HuH-7.5 (cell line): ENCODE measurements at regions not wholly inside any gene's neighbourhood (a gene's known extent, or its start where the extent isn't known, plus 50 kb on each side); places are given as distances from the start of the nearest gene placed in this dataset.

Experiments used
- DNase-seq: peaks from one replicate; pipeline ENCODE4 v3.0.0; 2011; ENCODE audit warnings: low spot score

DNA sequence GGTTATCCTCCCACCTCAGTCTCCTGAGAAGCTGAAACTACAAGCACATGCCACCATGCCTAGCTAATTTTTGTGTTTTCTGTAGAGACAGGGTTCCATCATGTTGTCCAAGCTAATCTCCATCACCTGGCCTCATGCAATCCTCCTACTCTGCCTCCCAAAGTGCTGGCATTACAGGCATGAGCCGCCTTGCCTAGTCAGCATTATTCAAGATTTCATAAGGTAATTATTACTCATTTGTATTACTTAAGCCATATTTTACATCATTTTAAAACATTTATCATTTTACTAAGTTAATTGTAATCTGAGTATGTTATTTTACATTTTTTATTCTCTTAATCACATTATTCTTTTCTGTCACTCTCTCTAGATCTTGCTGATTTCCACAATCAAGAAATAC is 1575.6 kb downstream of the NCAM2 start:
- no peak for DNase-seq

GRCh38 chr21:22575165-22575584 is 1577.0 kb downstream of the NCAM2 start:
- peak; percentile 16 for DNase-seq

DNA sequence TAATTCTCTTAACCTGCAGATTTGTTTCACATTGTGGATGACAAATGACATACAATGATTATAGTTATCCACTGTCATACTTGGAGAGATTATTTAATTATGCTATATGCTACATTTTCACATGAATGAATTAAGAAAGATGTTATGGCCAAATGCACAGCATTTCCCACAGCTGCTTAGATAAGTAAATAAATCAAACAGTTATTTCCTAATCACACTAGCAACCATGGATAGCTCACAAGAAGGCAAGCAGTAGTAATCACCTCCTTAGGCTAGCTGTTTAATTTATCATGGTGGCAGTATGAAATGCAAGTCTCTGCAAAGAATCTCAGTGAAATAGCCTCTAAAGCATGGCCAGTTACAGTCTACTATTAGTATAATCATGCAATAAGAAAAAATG is 1581.5 kb downstream of the NCAM2 start:
- no peak for DNase-seq

DNA sequence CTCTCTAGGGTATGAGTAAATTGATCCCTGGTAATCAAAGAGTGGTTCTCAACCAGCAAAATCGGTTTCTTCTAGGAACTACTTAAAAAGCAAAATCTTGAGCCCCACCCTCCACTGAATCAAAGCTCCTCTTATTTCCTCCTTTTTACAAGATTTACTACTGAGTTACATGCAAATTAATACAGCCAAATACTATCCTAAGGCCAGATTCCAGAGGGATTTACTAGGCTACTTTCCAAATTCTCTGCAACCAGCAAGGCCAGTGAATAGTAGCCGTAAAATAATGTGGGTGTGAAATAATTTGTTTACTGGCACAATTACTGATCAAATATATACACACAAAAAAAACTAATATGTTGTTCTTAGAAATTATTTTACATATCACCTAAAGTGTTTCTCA is 1583.8 kb downstream of the NCAM2 start:
- DNase-seq: no peak

- no peak for DNase-seq
Measured at GRCh38 chr21:22584308-22584707, 1586.1 kb downstream of the NCAM2 start.

DNA sequence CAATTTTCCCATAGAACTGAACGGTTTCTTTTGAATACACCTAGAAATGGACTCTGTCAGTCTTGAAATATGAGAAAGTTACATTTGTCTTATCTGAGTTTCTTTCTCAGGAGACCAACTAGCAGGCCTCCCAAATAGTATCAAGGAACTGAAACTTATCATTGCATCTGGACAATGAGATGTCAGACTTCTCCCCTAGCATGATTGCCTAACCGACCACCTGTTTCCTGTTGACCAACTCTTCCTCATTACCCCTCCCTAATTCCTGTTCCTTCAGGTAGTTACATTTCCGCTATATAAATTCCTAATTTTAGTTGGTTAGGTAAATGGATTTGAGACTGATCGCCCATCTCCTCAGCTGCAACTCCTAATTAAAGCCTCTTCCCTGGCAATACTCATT is 1587.3 kb downstream of the NCAM2 start:
- no peak for DNase-seq

DNA sequence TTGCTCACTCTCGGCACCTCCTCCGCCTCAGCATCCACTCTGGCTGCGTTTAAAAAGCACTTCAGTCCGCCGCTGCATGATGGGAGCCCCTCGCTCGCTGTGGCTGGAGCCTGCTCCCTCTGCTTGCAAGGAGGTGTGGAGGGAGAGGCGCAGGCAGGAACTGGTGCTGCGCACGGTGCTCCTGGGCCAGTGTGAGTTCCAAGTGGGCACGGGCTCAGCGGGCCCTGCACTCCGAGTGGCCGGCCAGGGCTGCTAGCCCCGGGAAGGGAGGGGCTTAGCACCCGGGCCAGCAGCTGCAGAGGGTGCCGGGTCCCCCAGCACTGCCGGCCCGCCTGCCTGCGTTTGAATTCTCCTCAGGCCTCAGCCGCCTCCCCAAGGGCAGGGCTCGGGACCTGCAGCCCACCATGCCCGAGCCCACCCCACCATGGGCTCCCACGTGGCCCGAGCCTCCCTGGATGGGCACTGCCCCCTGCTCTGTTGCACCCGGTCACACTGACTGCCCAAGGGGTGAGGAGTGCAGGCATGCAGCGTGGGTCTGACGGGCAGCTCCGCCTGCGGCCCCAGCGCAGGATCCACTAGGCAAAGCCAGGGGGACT is 1599.5 kb downstream of the NCAM2 start:
- DNase-seq: no peak

DNA sequence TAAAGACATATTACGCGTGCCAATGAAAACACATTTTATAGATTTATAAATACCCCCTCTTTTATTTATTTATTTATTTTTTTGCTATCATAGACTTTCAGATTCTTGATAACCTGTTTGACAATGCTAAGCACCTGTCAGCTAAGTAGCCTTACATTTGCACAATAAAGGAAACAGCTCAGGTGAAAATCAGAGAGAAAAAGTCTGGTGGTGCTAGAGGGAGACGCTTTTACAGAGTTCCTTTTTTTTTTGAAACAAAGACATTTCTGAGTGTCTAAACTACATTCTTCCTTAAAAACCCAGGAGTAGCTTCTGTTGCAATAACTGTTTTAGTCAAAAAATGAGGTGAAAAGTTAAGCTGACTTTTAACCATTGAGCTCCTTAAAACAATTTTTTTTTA is 1611.6 kb downstream of the NCAM2 start:
- no peak for DNase-seq

GRCh38 chr21:22627911-22628310 is 1629.7 kb downstream of the NCAM2 start:
- DNase-seq: no peak

- no peak for DNase-seq
Measured at GRCh38 chr21:22630953-22631465, 1632.8 kb downstream of the NCAM2 start.

GRCh38 chr21:22632176-22632575 is 1634.0 kb downstream of the NCAM2 start:
- DNase-seq: no peak

DNA sequence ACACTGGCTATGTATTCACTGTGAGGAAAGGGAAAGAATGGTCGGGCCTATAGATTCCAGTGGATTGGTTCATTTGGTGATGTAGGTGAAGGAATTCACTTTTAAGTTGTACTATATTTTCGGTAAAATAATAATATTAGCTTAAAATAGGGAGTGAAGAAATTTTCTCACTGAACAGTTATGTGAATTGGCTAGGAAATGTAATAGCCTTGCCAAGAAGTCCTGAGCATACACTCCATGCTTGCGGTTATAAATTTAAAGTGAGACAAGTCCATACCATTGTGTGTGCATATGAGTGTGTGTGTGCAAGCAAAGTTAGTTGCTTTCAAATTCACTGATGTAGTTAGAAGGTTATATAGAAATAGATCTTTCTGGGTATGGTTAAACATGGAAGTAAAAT is 1651.0 kb downstream of the NCAM2 start:
- DNase-seq: no peak

GRCh38 chr21:22650226-22650625 is 1652.0 kb downstream of the NCAM2 start:
- DNase-seq: no peak

GRCh38 chr21:22657781-22658180 is 1659.6 kb downstream of the NCAM2 start:
- no peak for DNase-seq

- DNase-seq: no peak
Measured at GRCh38 chr21:22670148-22670547, 1671.9 kb downstream of the NCAM2 start.

GRCh38 chr21:22679207-22679606 is 1681.0 kb downstream of the NCAM2 start:
- DNase-seq: no peak

DNA sequence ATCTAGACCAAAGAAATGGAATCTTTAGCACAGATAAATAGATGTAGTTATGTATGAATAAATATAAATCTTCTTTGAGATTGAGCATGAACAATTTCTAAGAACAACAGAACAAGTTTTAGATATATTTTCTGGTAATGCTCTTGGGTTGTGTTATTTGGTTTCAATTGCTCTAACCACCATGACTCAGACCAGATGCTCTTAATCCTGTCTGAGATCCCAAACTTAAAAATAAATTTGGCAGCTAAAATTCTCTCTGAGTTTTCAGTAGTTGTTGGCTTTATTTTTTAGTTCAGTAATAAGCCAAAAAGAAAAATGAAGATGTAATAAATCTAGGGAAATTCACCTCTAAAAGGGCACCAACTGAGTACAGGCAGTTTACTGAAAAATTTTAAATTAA is 1693.4 kb downstream of the NCAM2 start:
- DNase-seq: no peak

DNA sequence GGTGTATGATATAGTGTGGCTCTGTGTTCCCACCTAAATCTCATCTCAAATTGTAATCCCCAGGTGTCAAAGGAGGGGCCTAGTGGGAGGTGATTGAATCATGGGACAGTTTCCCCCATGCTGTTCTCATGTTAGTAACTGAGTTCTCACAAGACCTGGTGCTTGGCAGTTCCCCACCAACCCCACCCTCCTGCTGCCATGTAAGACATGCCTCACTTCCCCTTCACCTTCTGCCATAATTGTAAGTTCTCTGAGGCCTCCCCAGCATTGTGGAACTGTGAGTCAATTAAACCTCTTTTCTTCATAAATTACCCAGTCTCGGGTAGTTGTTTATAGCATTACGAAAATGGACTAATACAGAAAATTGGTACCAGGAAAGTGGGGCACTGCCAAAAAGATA is 1705.3 kb downstream of the NCAM2 start:
- DNase-seq: no peak

- no peak for DNase-seq
Measured at GRCh38 chr21:22710721-22711120, 1712.5 kb downstream of the NCAM2 start.

- no peak for DNase-seq
Measured at GRCh38 chr21:22711636-22712035, 1713.4 kb downstream of the NCAM2 start.

DNA sequence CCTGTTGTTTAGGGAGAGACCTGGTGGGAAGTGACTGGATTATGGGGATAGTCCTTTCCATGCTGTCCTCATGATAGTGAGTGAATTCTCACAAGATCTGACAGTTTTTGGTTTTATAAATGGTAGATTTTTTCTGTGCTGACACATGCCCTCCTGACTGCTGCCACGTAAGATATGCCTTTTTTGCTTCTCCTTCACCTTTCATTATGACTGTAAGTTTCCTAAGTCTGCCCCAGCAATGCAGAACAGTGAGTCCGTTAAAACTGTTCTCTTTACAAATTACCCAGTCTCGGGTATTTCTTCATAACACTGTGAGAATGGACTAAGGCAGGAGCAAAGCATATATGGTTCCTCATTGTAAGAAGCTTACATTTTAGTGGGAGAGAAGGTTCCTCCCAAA is 1727.2 kb downstream of the NCAM2 start:
- DNase-seq: no peak

- no peak for DNase-seq
Measured at GRCh38 chr21:22728091-22728490, 1729.9 kb downstream of the NCAM2 start.

DNA sequence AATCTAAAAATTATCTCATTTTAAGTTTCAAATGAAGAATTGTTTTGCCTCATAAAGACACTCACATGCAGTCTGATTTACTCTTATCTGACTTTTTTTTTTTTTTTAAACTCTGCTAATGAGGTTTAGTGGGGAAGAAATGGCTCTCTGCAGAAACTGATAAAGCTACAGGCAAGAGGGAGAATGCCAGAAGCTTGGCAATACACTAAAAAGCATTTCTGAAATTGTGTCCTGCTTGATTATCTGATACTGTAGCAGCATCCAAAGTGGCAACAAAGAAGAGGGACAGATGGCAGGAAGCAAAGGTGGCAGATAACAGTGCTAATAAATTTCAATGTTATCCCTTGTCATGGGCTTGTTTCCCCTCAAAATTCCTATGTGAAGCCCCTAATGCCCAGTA is 1744.9 kb downstream of the NCAM2 start:
- no peak for DNase-seq

- DNase-seq: no peak
Measured at GRCh38 chr21:22754746-22755145, 1756.5 kb downstream of the NCAM2 start.

DNA sequence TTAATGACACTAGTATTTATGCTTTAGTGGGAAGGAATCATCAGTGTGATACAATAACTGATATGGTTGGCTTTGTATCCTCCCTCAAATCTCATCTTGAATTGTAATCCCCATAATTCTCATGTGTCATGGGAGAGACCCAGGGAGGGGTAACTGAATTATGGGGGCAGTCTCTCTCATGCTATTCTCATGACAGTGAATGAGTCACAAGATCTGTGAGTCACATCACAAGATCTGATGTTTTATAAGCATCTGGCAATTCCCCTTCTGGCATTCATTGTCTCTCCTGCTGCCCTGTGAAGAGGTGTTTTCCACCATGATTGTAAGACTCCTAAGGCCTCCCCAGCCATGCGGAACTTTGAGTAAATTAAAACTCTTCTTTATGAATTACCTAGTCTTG is 1760.3 kb downstream of the NCAM2 start:
- DNase-seq: no peak
